GM23338 (cell line): ENCODE measurements at regions not wholly inside any gene's neighbourhood (a gene's known extent, or its start where the extent isn't known, plus 50 kb on each side); places are given as distances from the start of the nearest gene placed in this dataset.

Experiments used
- ATAC-seq: fragments of 200-7000 bp; cut with Tn5 transposase; 3 replicates; pipeline ENCODE4 v1.9.1; 2020
- DNase-seq: peaks from one replicate; pipeline ENCODE4 v3.0.0-alpha.2; 2015; ENCODE audit warnings: low spot score
- H2AFZ ChIP-seq: fragments of 200-600 bp; sonication (generic); 2 replicates; pipeline ENCODE4 v1.8.0; 2016; ENCODE audit warnings: antibody characterized with exemption, mild to moderate bottlenecking, moderate library complexity
- H3F3A ChIP-seq: fragments of 200-600 bp; sonication (generic); replicated peaks from 2 replicates; pipeline ENCODE4 v1.8.0; 2017; ENCODE audit warnings: antibody characterized with exemption, mixed run types, low read depth
- H3K27ac ChIP-seq: fragments of 200-600 bp; sonication (generic); 2 replicates; pipeline ENCODE4 v1.6.1; 2016; ENCODE audit warnings: low read depth
- H3K27me3 ChIP-seq: fragments of 200-600 bp; sonication (generic); 2 replicates; pipeline ENCODE4 v1.8.0; 2016; ENCODE audit warnings: mild to moderate bottlenecking, mixed run types, moderate library complexity; ENCODE audit not compliant: insufficient read depth
- H3K36me3 ChIP-seq: fragments of 200-600 bp; sonication (generic); 2 replicates; pipeline ENCODE4 v1.8.0; 2016; ENCODE audit warnings: mild to moderate bottlenecking; ENCODE audit not compliant: insufficient read depth
- H3K4me1 ChIP-seq: fragments of 200-600 bp; sonication (generic); 2 replicates; pipeline ENCODE4 v1.8.0; 2016; ENCODE audit warnings: mild to moderate bottlenecking, moderate library complexity; ENCODE audit not compliant: insufficient read depth
- H3K4me2 ChIP-seq: fragments of 200-600 bp; sonication (generic); 2 replicates; pipeline ENCODE4 v1.7.1; 2017; ENCODE audit warnings: mixed run types
- H3K4me3 ChIP-seq: fragments of 200-600 bp; sonication (generic); 2 replicates; pipeline ENCODE4 v1.6.1; 2016; ENCODE audit warnings: mixed run types
- H3K79me2 ChIP-seq: fragments of 200-600 bp; sonication (generic); replicated peaks from 2 replicates; pipeline ENCODE4 v1.8.0; 2017; ENCODE audit warnings: mild to moderate bottlenecking; ENCODE audit not compliant: insufficient read depth
- H3K9me2 ChIP-seq: fragments of 200-600 bp; sonication (generic); 2 replicates; pipeline ENCODE4 v1.8.0; 2017; ENCODE audit not compliant: insufficient read depth
- H4K20me1 ChIP-seq: fragments of 200-600 bp; sonication (generic); replicated peaks from 2 replicates; pipeline ENCODE4 v1.8.0; 2017; ENCODE audit warnings: mild to moderate bottlenecking; ENCODE audit not compliant: insufficient read depth
- H3K27ac Mint-ChIP-seq: 2 replicates; pipeline ENCODE4 v1.8.0; 2020; ENCODE audit warnings: inconsistent platforms, mild to moderate bottlenecking, moderate library complexity, mixed read lengths
- H3K27me3 Mint-ChIP-seq: 3 replicates; pipeline ENCODE4 v1.8.0; 2022; ENCODE audit warnings: low read depth, mild to moderate bottlenecking, moderate library complexity, mixed read lengths, inconsistent platforms; ENCODE audit not compliant: insufficient read depth, poor library complexity
- H3K36me3 Mint-ChIP-seq: 3 replicates; pipeline ENCODE4 v1.8.0; 2021; ENCODE audit warnings: low read depth, mild to moderate bottlenecking, inconsistent platforms, moderate library complexity, mixed read lengths
- H3K4me1 Mint-ChIP-seq: 3 replicates; pipeline ENCODE4 v1.8.0; 2020; ENCODE audit warnings: mild to moderate bottlenecking, inconsistent platforms, mixed read lengths
- H3K4me3 Mint-ChIP-seq: 3 replicates; pipeline ENCODE4 v1.8.0; 2021; ENCODE audit warnings: moderate library complexity, mild to moderate bottlenecking, inconsistent platforms, mixed read lengths
- H3K9me3 Mint-ChIP-seq: 3 replicates; pipeline ENCODE4 v1.8.0; 2020; ENCODE audit warnings: moderate library complexity, mild to moderate bottlenecking, inconsistent platforms, mixed read lengths
- CREB1 ChIP-seq: fragments of 250-450 bp; sonication (Bioruptor Pico); IDR thresholded peaks from 2 replicates; pipeline ENCODE4 v1.5.0; 2020; ENCODE audit warnings: low read depth, mild to moderate bottlenecking, moderate library complexity
- CTCF ChIP-seq, 2 experiments: fragments of 200-600 bp in 1 of 2; sonication (generic) in 1 of 2; conservative IDR thresholded peaks; 2 replicates each; pipeline versions ENCODE4 v1.5.1 to v1.6.1; 2016 to 2017; ENCODE audit warnings: antibody characterized with exemption in 2 of 2, low read depth in 2 of 2, mild to moderate bottlenecking in 2 of 2, moderate library complexity in 1 of 2
- ETS1 ChIP-seq: IDR thresholded peaks from 2 replicates; pipeline ENCODE4 v1.6.1; 2016; ENCODE audit warnings: antibody characterized with exemption
- EZH2 ChIP-seq: fragments of 200-600 bp; sonication (generic); IDR thresholded peaks from one replicate; pipeline ENCODE4 v1.8.0; 2017; ENCODE audit warnings: antibody characterized with exemption, mild to moderate bottlenecking, low read depth; ENCODE audit not compliant: unreplicated experiment
- JUNB ChIP-seq: IDR thresholded peaks from one replicate; pipeline ENCODE4 v1.6.1; 2016; ENCODE audit warnings: antibody characterized with exemption; ENCODE audit not compliant: unreplicated experiment
- NANOG ChIP-seq: IDR thresholded peaks from 2 replicates; pipeline ENCODE4 v1.6.1; 2016; ENCODE audit warnings: antibody characterized with exemption, borderline replicate concordance
- POLR2AphosphoS5 ChIP-seq: IDR thresholded peaks from 2 replicates; pipeline ENCODE4 v1.6.1; 2016; ENCODE audit warnings: antibody characterized with exemption, low read depth
- REST ChIP-seq: IDR thresholded peaks from one replicate; pipeline ENCODE4 v1.6.1; 2018; ENCODE audit warnings: antibody characterized with exemption; ENCODE audit not compliant: unreplicated experiment
- STAT1 ChIP-seq: IDR thresholded peaks from one replicate; pipeline ENCODE4 v1.6.1; 2016; ENCODE audit warnings: antibody characterized with exemption; ENCODE audit not compliant: unreplicated experiment
- ZNF114 ChIP-seq: fragments of 250-450 bp; sonication (Bioruptor Pico); IDR thresholded peaks from 2 replicates; pipeline ENCODE4 v1.5.0; 2020; ENCODE audit warnings: mild to moderate bottlenecking, moderate library complexity
- ZNF462 ChIP-seq: fragments of 250-450 bp; sonication (Bioruptor Pico); IDR thresholded peaks from 2 replicates; pipeline ENCODE4 v1.5.0; 2020; ENCODE audit warnings: mild to moderate bottlenecking, moderate library complexity

- TF ChIP-seq CTCF (conservative IDR thresholded peaks at IDR 0.05; ENCODE audit: low read depth in 2 of 2): no peak
- no peak for TF ChIP-seq CREB1
These were observed 487.1 kb downstream of the NTRK2 start (continued) for GRCh38 chr9:85156652-85157051.

- Histone ChIP-seq H3K27me3 (no peaks in the 10 kb centered on the region), H4K20me1 (no peaks in the 10 kb centered on the region), H3F3A (no peaks in the 10 kb centered on the region), H3K27ac (no peak overlapping the region), H2AFZ (no peak overlapping the region), H3K4me2 (no peak overlapping the region), H3K9me2 (no peaks in the 10 kb centered on the region; the same call in 1 of the 2 replicates), H3K36me3 (no peaks in the 10 kb centered on the region), H3K4me3 (no peak overlapping the region), H3K79me2 (no peaks in the 10 kb centered on the region), H3K4me1 (peaks cover 6% of the 10 kb centered on the region; the same call in 1 of the 2 replicates)
- ATAC-seq (no peak), DNase-seq (no peak)
- Mint-ChIP-seq H3K27me3 (no peaks in the 10 kb centered on the region), H3K9me3 (no peaks in the 10 kb centered on the region), H3K4me1 (peaks cover 20% of the 10 kb centered on the region), H3K4me3 (no peak overlapping the region), H3K36me3 (no peaks in the 10 kb centered on the region), H3K27ac (no peak overlapping the region)
- TF ChIP-seq POLR2AphosphoS5 (no peak), REST (no peak), NANOG (no peak), STAT1 (no peak), ETS1 (no peak), ZNF462 (CRISPR knock-in tag) (no peak), ZNF114 (CRISPR knock-in tag) (no peak), CTCF (conservative IDR thresholded peaks at IDR 0.05; ENCODE audit: low read depth in 2 of 2) (no peak), EZH2 (no peak), JUNB (no peak), CREB1 (no peak)
These were observed 485.8 kb downstream of the NTRK2 start for GRCh38 chr9:85155352-85155751.
